Trophoblast cell (in vitro differentiated cells and primary cell): ENCODE measurements at regions not wholly inside any gene's neighbourhood (a gene's known extent, or its start where the extent isn't known, plus 50 kb on each side); places are given as distances from the start of the nearest gene placed in this dataset.

Experiments used
- DNase-seq, 2 donors: peaks; one replicate each; pipeline ENCODE4 v3.0.0-alpha.2; 2016
- H2AFZ ChIP-seq: 2 replicates; pipeline ENCODE4 v1.6.1; 2013; ENCODE audit warnings: low read length, moderate library complexity, mild to moderate bottlenecking; ENCODE audit not compliant: insufficient read depth, poor library complexity
- H2AK5ac ChIP-seq: 2 replicates; pipeline ENCODE4 v1.6.1; 2013; ENCODE audit warnings: mild to moderate bottlenecking, low read length
- H2BK120ac ChIP-seq: 2 replicates; pipeline ENCODE4 v1.6.1; 2013; ENCODE audit warnings: low read length, mild to moderate bottlenecking, moderate library complexity; ENCODE audit not compliant: insufficient read depth, poor library complexity
- H2BK12ac ChIP-seq: 2 replicates; pipeline ENCODE4 v1.6.1; 2013; ENCODE audit warnings: mild to moderate bottlenecking, low read length, moderate library complexity
- H2BK5ac ChIP-seq: 2 replicates; pipeline ENCODE4 v1.6.1; 2013; ENCODE audit warnings: low read length, low read depth, moderate library complexity, mild to moderate bottlenecking; ENCODE audit not compliant: poor library complexity
- H3K14ac ChIP-seq: 2 replicates; pipeline ENCODE4 v1.6.1; 2013; ENCODE audit warnings: mild to moderate bottlenecking, low read length
- H3K18ac ChIP-seq: 2 replicates; pipeline ENCODE4 v1.6.1; 2013; ENCODE audit warnings: mild to moderate bottlenecking, low read length
- H3K23ac ChIP-seq: 2 replicates; pipeline ENCODE4 v1.6.1; 2013; ENCODE audit warnings: low read length
- H3K27ac ChIP-seq: 2 replicates; pipeline ENCODE4 v1.5.1; 2013; ENCODE audit warnings: low read depth, mild to moderate bottlenecking, inconsistent platforms, low read length, moderate library complexity
- H3K27me3 ChIP-seq: 2 replicates; pipeline ENCODE4 v1.6.1; 2013; ENCODE audit warnings: inconsistent platforms, mild to moderate bottlenecking, low read length, moderate library complexity; ENCODE audit not compliant: insufficient read depth
- H3K36me3 ChIP-seq, 2 experiments: 1 replicate in 1 of 2; 2 replicates in 1 of 2; pipeline ENCODE4 v1.6.1; 2013; ENCODE audit warnings: low read length in 2 of 2, mild to moderate bottlenecking in 2 of 2, moderate library complexity in 1 of 2; ENCODE audit not compliant: insufficient read depth in 2 of 2, control insufficient read depth in 1 of 2
- H3K4ac ChIP-seq: 2 replicates; pipeline ENCODE4 v1.6.1; 2013; ENCODE audit warnings: low read depth, mild to moderate bottlenecking, low read length, moderate library complexity
- H3K4me1 ChIP-seq, 2 experiments: 1 replicate in 1 of 2; 2 replicates in 1 of 2; pipeline ENCODE4 v1.6.1; 2013; ENCODE audit warnings: low read length in 2 of 2, mild to moderate bottlenecking in 2 of 2, moderate library complexity in 1 of 2; ENCODE audit not compliant: insufficient read depth in 2 of 2, control insufficient read depth in 1 of 2
- H3K4me2 ChIP-seq: 2 replicates; pipeline ENCODE4 v1.6.1; 2013; ENCODE audit warnings: inconsistent platforms, mild to moderate bottlenecking, low read length, moderate library complexity
- H3K4me3 ChIP-seq: 2 replicates; pipeline ENCODE4 v1.5.1; 2013; ENCODE audit warnings: mild to moderate bottlenecking, low read depth, low read length, inconsistent platforms
- H3K79me1 ChIP-seq: one replicate; pipeline ENCODE4 v1.6.1; 2013; ENCODE audit warnings: low read length
- H3K79me2 ChIP-seq: 2 replicates; pipeline ENCODE4 v1.6.1; 2013; ENCODE audit warnings: low read length, mild to moderate bottlenecking; ENCODE audit not compliant: control insufficient read depth, insufficient read depth, poor library complexity
- H3K9ac ChIP-seq: 2 replicates; pipeline ENCODE4 v1.6.1; 2013; ENCODE audit warnings: mild to moderate bottlenecking, low read length
- H3K9me3 ChIP-seq: 2 replicates; pipeline ENCODE4 v1.6.1; 2013; ENCODE audit warnings: low read depth, mild to moderate bottlenecking, control low read depth, inconsistent platforms, low read length; ENCODE audit not compliant: insufficient read depth
- H4K12ac ChIP-seq: 2 replicates; pipeline ENCODE4 v1.6.1; 2013; ENCODE audit warnings: low read depth, mild to moderate bottlenecking, low read length, moderate library complexity
- H4K8ac ChIP-seq: 2 replicates; pipeline ENCODE4 v1.6.1; 2013; ENCODE audit warnings: low read depth, mild to moderate bottlenecking, low read length, moderate library complexity
- H4K91ac ChIP-seq: one replicate; pipeline ENCODE4 v1.6.1; 2013; ENCODE audit warnings: low read depth, mild to moderate bottlenecking, low read length, moderate library complexity
- WGBS: extraction: QIAGEN DNeasy Blood & Tissue Kit; methylation state at CpG from one replicate; pipeline ENCODE4 v1.1.7; 2013; ENCODE audit warnings: missing lambda C conversion rate; ENCODE audit not compliant: insufficient read length, insufficient coverage; ENCODE audit errors: extremely low coverage; 5-methylcytosine and 5-hydroxymethylcytosine counted together

DNA sequence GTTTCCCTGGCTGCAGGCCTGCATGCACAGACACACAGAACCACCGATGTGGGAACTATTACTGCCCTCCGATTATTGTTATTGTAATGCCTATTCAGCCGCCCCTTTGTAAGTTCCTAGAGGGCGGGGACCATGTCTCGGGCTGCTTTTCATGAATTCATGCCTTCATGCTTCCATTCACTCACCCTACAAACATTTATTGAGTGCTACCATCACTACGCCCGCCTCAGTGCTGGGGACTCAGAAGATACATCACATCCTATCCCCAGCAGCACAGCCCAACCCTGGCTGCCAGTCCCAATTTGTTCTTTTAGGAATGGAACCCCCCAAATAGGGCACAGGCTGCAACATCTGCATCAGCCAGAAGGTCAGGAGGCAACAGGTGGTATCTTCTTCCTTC lies 75.9 kb downstream of the FOXA2 start:
- H2AFZ ChIP-seq, result no peak overlapping the region
- no peak overlapping the region for H2AK5ac ChIP-seq
- no peak overlapping the region for H3K14ac ChIP-seq
- peaks cover 3% of the 10 kb centered on the region for H3K9me3 ChIP-seq
- H3K4me2 ChIP-seq, result no peak overlapping the region
- no peak overlapping the region for H2BK5ac ChIP-seq
- DNase-seq, result no peak
- H3K4me1 ChIP-seq, result no peaks in the 10 kb centered on the region
- H3K27ac ChIP-seq, result no peak overlapping the region
- H3K18ac ChIP-seq, result no peak overlapping the region
- H2BK120ac ChIP-seq, result no peak overlapping the region
- no peak overlapping the region for H2BK12ac ChIP-seq
- H3K23ac ChIP-seq, result no peak overlapping the region
- no peaks in the 10 kb centered on the region for H3K79me1 ChIP-seq
- no peak overlapping the region for H3K4ac ChIP-seq
- H3K4me3 ChIP-seq, result no peak overlapping the region
- no CpG with 5 or more reads among the region's 7 CpGs for WGBS
- H3K36me3 ChIP-seq, result no peaks in the 10 kb centered on the region
- H4K8ac ChIP-seq, result no peak overlapping the region
- H4K12ac ChIP-seq, result no peak overlapping the region
- no peaks in the 10 kb centered on the region for H3K27me3 ChIP-seq
- H3K79me2 ChIP-seq, result no peaks in the 10 kb centered on the region
- H3K9ac ChIP-seq, result no peak overlapping the region
- no peak overlapping the region for H4K91ac ChIP-seq

DNA sequence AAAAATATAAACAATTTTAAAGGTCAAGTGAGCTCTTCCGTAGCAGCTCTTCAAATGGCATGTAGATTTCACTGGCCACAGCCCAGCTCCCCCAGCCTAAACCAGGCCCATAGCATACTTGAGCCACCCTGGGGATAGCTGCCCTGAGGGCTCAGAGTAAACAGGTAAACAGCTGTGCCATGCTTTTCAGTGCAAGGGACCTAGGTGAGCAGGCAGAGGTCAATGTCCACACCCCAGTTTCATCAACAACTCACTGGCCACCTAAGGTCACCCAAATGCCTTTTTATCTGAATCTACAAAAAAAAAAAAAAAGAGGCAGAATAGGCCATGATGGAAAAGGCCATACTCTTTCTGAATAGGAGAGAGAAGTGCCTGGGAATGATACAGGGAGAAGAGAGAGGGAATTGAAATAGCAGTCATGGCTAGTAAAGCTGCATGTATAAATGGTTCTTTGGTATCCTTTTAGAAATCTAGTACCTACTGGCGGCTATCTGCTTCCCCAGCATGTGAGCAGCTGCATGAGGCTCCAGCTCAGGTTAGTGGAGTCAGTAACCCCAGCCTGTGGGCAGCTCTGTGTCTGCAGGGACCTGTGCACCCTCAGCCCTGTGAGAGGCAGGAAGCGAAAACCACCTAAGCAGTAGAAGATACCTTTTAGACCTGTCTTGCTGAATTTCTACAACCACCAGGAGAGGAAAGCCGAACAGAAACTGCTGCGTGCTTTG lies 77.0 kb downstream of the FOXA2 start:
- no peak overlapping the region for H3K27ac ChIP-seq
- WGBS, result no CpG with 5 or more reads among the region's 5 CpGs
- H3K4me1 ChIP-seq, result no peaks in the 10 kb centered on the region
- H3K23ac ChIP-seq, result no peak overlapping the region
- no peak overlapping the region for H2AK5ac ChIP-seq
- no peak overlapping the region for H3K4me2 ChIP-seq
- H3K79me1 ChIP-seq, result no peaks in the 10 kb centered on the region
- no peak overlapping the region for H3K18ac ChIP-seq
- no peaks in the 10 kb centered on the region for H3K27me3 ChIP-seq
- no peak overlapping the region for H2AFZ ChIP-seq
- H4K91ac ChIP-seq, result no peak overlapping the region
- H3K9me3 ChIP-seq, result peaks cover 3% of the 10 kb centered on the region
- peak in 1 of 2 donors; percentile 8 for DNase-seq
- H4K12ac ChIP-seq, result no peak overlapping the region
- H2BK12ac ChIP-seq, result no peak overlapping the region
- no peak overlapping the region for H3K14ac ChIP-seq
- H3K9ac ChIP-seq, result no peak overlapping the region
- H3K4me3 ChIP-seq, result no peak overlapping the region
- no peaks in the 10 kb centered on the region for H3K36me3 ChIP-seq
- H3K79me2 ChIP-seq, result no peaks in the 10 kb centered on the region
- no peak overlapping the region for H4K8ac ChIP-seq
- H2BK120ac ChIP-seq, result no peak overlapping the region
- H2BK5ac ChIP-seq, result no peak overlapping the region
- no peak overlapping the region for H3K4ac ChIP-seq

DNA sequence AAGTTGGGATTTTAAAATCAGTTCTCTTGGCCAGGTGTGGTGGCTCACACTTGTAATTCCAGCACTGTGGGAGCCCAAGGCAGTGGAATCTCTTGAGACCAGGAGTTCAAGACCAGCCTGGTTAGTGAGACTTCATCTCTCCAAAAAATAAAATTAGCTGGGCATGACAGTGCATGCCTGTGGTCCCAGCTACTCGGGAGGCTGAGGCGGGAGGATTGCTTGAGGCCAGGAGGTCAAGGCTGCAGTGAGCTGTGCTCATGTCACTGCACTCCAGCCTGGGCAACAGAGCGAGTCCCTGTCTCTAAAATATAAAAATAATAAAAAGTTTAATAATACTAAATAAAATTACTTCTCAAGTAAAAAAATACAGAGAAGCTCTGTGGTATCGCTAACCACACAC lies 77.5 kb downstream of the FOXA2 start:
- no peak overlapping the region for H4K91ac ChIP-seq
- no peaks in the 10 kb centered on the region for H3K4me1 ChIP-seq
- no peak overlapping the region for H3K4me3 ChIP-seq
- no peak overlapping the region for H2BK5ac ChIP-seq
- no peak overlapping the region for H3K4me2 ChIP-seq
- no peak overlapping the region for H2BK120ac ChIP-seq
- H3K27ac ChIP-seq, result no peak overlapping the region
- no peak overlapping the region for H2AK5ac ChIP-seq
- H3K14ac ChIP-seq, result no peak overlapping the region
- no peak overlapping the region for H3K23ac ChIP-seq
- H3K27me3 ChIP-seq, result no peaks in the 10 kb centered on the region
- no peaks in the 10 kb centered on the region for H3K79me1 ChIP-seq
- peaks cover 3% of the 10 kb centered on the region for H3K9me3 ChIP-seq
- no peak overlapping the region for H2AFZ ChIP-seq
- no CpG with 5 or more reads among the region's 4 CpGs for WGBS
- no peak overlapping the region for H4K8ac ChIP-seq
- H3K4ac ChIP-seq, result no peak overlapping the region
- H3K9ac ChIP-seq, result no peak overlapping the region
- no peak overlapping the region for H2BK12ac ChIP-seq
- H3K79me2 ChIP-seq, result no peaks in the 10 kb centered on the region
- no peak overlapping the region for H3K18ac ChIP-seq
- no peak overlapping the region for H4K12ac ChIP-seq
- DNase-seq, result no peak
- no peaks in the 10 kb centered on the region for H3K36me3 ChIP-seq

GRCh38 chr20:22504829-22505377 lies 79.5 kb downstream of the FOXA2 start:
- no peak overlapping the region for H2BK120ac ChIP-seq
- no peak overlapping the region for H2BK5ac ChIP-seq
- no peak overlapping the region for H3K9ac ChIP-seq
- H3K14ac ChIP-seq, result no peak overlapping the region
- H3K4me1 ChIP-seq, result no peaks in the 10 kb centered on the region
- H4K12ac ChIP-seq, result no peak overlapping the region
- H3K79me2 ChIP-seq, result no peaks in the 10 kb centered on the region
- H3K36me3 ChIP-seq, result no peaks in the 10 kb centered on the region
- H2BK12ac ChIP-seq, result no peak overlapping the region
- no peak overlapping the region for H3K4me3 ChIP-seq
- H2AFZ ChIP-seq, result no peak overlapping the region
- no peak overlapping the region for H3K4me2 ChIP-seq
- no peak overlapping the region for H3K23ac ChIP-seq
- H4K8ac ChIP-seq, result no peak overlapping the region
- H3K79me1 ChIP-seq, result no peaks in the 10 kb centered on the region
- H3K27ac ChIP-seq, result no peak overlapping the region
- no peak overlapping the region for H4K91ac ChIP-seq
- no peak overlapping the region for H3K4ac ChIP-seq
- H2AK5ac ChIP-seq, result no peak overlapping the region
- no CpG with 5 or more reads among the region's 4 CpGs for WGBS
- H3K27me3 ChIP-seq, result no peaks in the 10 kb centered on the region
- H3K18ac ChIP-seq, result no peak overlapping the region
- H3K9me3 ChIP-seq, result peaks cover 4% of the 10 kb centered on the region
- no peak for DNase-seq
